ENCODE measurements at regions not wholly inside any gene's neighbourhood (a gene's known extent, or its start where the extent isn't known, plus 50 kb on each side); places are given as distances from the start of the nearest gene placed in this dataset.
"Not testable (repeated sequence)": the region's sequence is repeated elsewhere in the genome, so short reads cannot be mapped to it uniquely, and the experiment has no call there.

- DNase-seq, result not testable (repeated sequence)
Observed at GRCh38 chr10:29363930-29364329, 75.1 kb downstream of the LYZL1 start.

GRCh38 chr10:29366206-29366605, 77.3 kb downstream of the LYZL1 start:
- not testable (repeated sequence) for DNase-seq

GRCh38 chr10:29369419-29369818, 80.5 kb downstream of the LYZL1 start:
- no peak for DNase-seq

- DNase-seq, result no peak
Observed at GRCh38 chr10:29370097-29371092, 81.5 kb downstream of the LYZL1 start.

GRCh38 chr10:29372920-29373319, 84.0 kb downstream of the LYZL1 start:
- no peak for DNase-seq

- no peak for DNase-seq
Observed at GRCh38 chr10:29374162-29374561, 85.3 kb downstream of the LYZL1 start.

GRCh38 chr10:29375888-29376287, 87.0 kb downstream of the LYZL1 start:
- no peak for DNase-seq

- DNase-seq, result peak; percentile 9
Observed at GRCh38 chr10:29377333-29377961, 88.6 kb downstream of the LYZL1 start.

- no peak for DNase-seq
Observed at GRCh38 chr10:29378106-29378505, 89.2 kb downstream of the LYZL1 start.

GRCh38 chr10:29379208-29379607, 90.3 kb downstream of the LYZL1 start:
- DNase-seq, result peak; percentile 9

GRCh38 chr10:29379777-29380598, 91.1 kb downstream of the LYZL1 start:
- DNase-seq, result not testable (repeated sequence)

GRCh38 chr10:29380599-29381511, 92.0 kb downstream of the LYZL1 start:
- peak; percentile 84 for DNase-seq

- peak; percentile 52 for DNase-seq
Observed at GRCh38 chr10:29386342-29386999, 97.6 kb downstream of the LYZL1 start.

- DNase-seq, result peak; percentile 20
Observed at GRCh38 chr10:29387269-29387668, 98.4 kb downstream of the LYZL1 start.

- DNase-seq, result peak; percentile 4
Observed at GRCh38 chr10:29388112-29388511, 99.2 kb downstream of the LYZL1 start.

GRCh38 chr10:29389493-29389892, 100.6 kb downstream of the LYZL1 start:
- DNase-seq, result no peak

GRCh38 chr10:29389935-29390334, 101.1 kb downstream of the LYZL1 start:
- DNase-seq, result no peak

- peak; percentile 63 for DNase-seq
Observed at GRCh38 chr10:29392376-29393021, 103.6 kb downstream of the LYZL1 start.

- no peak for DNase-seq
Observed at GRCh38 chr10:29394321-29394932, 105.6 kb downstream of the LYZL1 start.

GRCh38 chr10:29395409-29395808, 106.5 kb downstream of the LYZL1 start:
- no peak for DNase-seq
